ENCODE measurements at regions not wholly inside any gene's neighbourhood (a gene's known extent, or its start where the extent isn't known, plus 50 kb on each side); places are given as distances from the start of the nearest gene placed in this dataset.

DNA sequence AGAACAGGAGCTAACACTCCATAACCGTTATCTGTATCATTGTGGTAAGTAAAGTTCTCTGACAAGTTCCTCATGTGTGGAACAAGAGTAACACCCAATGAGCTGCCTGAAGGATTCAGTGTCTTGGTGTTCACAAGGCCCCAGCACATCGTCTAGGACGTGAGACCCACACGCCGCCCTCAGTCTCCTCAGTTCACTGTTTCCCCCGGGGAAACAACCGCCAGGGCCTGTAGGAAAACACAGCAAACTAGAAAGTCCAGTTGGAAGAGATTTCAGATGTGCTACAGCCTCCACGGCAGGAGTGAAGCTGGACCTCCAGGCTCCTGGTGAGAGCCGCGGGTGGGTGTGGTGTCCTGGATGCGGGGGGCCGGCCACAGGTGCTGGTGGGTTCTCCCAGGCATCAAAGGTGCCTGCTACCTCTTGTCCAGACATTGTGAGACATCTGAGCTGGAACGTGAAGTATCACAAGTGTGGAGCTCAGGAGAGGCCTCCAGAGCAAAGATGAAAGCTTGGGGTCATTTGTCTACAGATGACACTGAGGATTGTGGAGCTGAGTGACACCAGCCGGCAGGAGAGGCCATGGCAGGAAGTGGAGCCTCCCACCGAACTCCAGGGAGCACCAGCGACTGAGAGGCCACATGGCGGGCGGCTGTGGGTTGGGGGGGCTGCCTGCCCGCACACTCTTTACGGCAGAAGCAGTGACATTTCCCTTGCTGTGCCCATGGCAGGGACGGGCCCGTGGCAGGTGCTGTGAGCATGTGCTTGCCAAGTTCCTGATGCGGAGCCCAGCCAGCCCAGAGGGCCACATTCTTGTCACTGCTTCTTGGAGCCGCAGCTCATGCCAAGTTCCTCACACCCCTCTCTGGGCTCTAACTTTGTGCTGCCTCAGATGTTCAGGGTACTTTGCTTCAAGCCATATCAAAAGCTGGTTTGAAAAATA, 131.2 kb downstream of the TMEM18 start:
- no peak for DNase-seq (ENCODE audit: low read depth)
- FAIRE-seq: peak; percentile 58
- H3K27me3 ChIP-seq (ENCODE audit: control insufficient read depth, insufficient read depth, low read length): no peaks in the 10 kb centered on the region

DNA sequence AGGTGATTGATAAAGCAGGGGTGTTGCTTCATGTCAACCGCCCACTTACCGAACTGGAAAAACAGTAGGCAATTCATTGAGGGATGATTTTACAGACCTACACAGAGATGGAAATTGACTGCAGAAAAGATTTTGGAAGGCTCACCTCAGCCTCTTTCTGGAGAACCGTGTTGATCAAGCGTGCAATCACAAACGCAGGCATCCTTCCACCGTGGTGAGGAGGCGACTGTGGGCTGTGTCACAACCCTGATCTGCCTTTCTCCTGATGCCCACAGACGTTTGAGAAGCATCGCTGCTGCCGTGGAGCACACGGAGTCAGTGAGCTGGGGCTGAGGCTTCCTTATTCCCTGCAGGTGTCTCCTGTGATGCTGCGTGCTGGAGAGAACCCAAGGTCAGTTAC, 132.0 kb downstream of the TMEM18 start:
- no peak for FAIRE-seq
- TF ChIP-seq, protein P1, sequence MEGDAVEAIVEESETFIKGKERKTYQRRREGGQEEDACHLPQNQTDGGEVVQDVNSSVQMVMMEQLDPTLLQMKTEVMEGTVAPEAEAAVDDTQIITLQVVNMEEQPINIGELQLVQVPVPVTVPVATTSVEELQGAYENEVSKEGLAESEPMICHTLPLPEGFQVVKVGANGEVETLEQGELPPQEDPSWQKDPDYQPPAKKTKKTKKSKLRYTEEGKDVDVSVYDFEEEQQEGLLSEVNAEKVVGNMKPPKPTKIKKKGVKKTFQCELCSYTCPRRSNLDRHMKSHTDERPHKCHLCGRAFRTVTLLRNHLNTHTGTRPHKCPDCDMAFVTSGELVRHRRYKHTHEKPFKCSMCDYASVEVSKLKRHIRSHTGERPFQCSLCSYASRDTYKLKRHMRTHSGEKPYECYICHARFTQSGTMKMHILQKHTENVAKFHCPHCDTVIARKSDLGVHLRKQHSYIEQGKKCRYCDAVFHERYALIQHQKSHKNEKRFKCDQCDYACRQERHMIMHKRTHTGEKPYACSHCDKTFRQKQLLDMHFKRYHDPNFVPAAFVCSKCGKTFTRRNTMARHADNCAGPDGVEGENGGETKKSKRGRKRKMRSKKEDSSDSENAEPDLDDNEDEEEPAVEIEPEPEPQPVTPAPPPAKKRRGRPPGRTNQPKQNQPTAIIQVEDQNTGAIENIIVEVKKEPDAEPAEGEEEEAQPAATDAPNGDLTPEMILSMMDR (IDR thresholded peaks at IDR 0.05; ENCODE audit: insufficient read depth, low read length, severe bottlenecking): no peak
- no peaks in the 10 kb centered on the region for H3K27me3 ChIP-seq (ENCODE audit: control insufficient read depth, insufficient read depth, low read length)
- no peak for DNase-seq (ENCODE audit: low read depth)
- no peaks in the 10 kb centered on the region for H3K36me3 ChIP-seq (ENCODE audit: control insufficient read depth, insufficient read depth, low read length)
- H3K4me3 ChIP-seq (ENCODE audit: low read depth, low read length): no peak overlapping the region

More for the DNA sequence above, 131.2 kb downstream of the TMEM18 start:
- Histone ChIP-seq H3K36me3 (ENCODE audit: control insufficient read depth, insufficient read depth, low read length) (no peaks in the 10 kb centered on the region), H3K4me3 (ENCODE audit: low read depth, low read length) (no peak overlapping the region)
- TF ChIP-seq, protein P1 (IDR thresholded peaks at IDR 0.05; ENCODE audit: insufficient read depth, low read length, severe bottlenecking): no peak

DNA sequence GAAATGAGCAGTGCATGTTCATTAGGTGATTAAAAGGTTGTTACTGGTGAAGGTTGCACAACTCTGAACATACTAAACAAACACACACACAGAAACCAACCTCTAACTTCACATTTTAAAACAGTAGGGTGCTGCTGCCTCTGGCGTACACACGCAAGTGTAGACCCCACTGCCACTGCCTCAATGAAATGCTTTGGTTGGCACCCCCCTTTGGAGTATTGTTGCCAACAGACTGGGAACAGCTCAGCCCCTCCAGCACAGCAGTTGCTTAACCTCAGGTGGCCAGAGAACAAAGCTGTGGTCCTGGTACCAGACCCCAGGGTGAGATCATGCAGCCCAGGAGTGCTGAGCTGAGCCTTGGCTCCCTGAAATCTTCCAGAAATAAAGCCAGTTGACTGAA, 138.6 kb downstream of the TMEM18 start:
- TF ChIP-seq, protein P1 (IDR thresholded peaks at IDR 0.05; ENCODE audit: insufficient read depth, low read length, severe bottlenecking): no peak
- FAIRE-seq (no peak), DNase-seq (ENCODE audit: low read depth) (no peak)

DNA sequence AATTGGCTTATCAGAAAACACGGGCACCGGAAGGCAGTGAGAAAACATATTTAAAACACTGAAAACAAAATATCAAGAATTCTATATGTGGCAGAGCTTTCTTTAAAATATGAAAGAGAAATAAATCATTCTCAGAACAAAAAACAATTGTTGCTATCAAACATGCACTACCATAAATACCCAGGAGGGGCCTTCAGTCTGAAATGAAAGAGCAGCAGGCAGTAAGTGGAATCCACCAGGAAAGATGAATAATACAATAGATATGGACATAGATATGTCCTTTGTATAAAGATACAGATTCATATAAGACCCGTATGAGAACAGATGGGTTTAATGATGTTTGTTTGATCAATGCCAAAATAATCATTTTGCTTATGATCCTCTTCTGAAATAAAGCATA, 142.0 kb downstream of the TMEM18 start:
- H3K4me3 ChIP-seq (ENCODE audit: low read depth, low read length): no peak overlapping the region
- TF ChIP-seq, protein P1 (IDR thresholded peaks at IDR 0.05; ENCODE audit: insufficient read depth, low read length, severe bottlenecking): no peak
- H3K27me3 ChIP-seq (ENCODE audit: control insufficient read depth, insufficient read depth, low read length): no peaks in the 10 kb centered on the region
- no peak for FAIRE-seq
- H3K36me3 ChIP-seq (ENCODE audit: control insufficient read depth, insufficient read depth, low read length): no peaks in the 10 kb centered on the region
- DNase-seq (ENCODE audit: low read depth): peak; percentile 4

More for the DNA sequence above, 138.6 kb downstream of the TMEM18 start:
- Histone ChIP-seq H3K27me3 (ENCODE audit: control insufficient read depth, insufficient read depth, low read length) (no peaks in the 10 kb centered on the region), H3K36me3 (ENCODE audit: control insufficient read depth, insufficient read depth, low read length) (no peaks in the 10 kb centered on the region), H3K4me3 (ENCODE audit: low read depth, low read length) (no peak overlapping the region)

DNA sequence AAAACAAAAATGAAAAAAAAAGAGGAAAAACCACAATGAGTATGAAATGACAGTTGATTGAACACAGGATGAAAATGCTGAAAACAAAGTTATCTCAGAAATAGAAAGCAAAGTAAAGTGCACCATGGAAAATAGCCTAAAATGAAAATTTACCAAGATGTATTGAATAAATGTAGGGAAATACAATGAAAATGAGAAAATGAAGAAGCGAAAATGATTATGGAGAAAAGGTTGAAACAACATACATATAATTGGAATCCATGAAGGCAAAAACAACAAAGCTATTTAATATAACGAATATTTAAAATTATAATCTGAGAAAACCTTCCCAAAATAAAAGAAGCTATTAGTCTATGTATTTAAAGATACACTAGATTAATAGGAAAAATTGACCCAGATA, 147.4 kb downstream of the TMEM18 start:
- H3K36me3 ChIP-seq (ENCODE audit: control insufficient read depth, insufficient read depth, low read length): no peaks in the 10 kb centered on the region

More for the DNA sequence above, 147.4 kb downstream of the TMEM18 start:
- Histone ChIP-seq H3K4me3 (ENCODE audit: low read depth, low read length) (no peak overlapping the region), H3K27me3 (ENCODE audit: control insufficient read depth, insufficient read depth, low read length) (no peaks in the 10 kb centered on the region)
- DNase-seq (ENCODE audit: low read depth) (no peak), FAIRE-seq (no peak)
- TF ChIP-seq, protein P1 (IDR thresholded peaks at IDR 0.05; ENCODE audit: insufficient read depth, low read length, severe bottlenecking): no peak
